ENCODE measurements at regions not wholly inside any gene's neighbourhood (a gene's known extent, or its start where the extent isn't known, plus 50 kb on each side); places are given as distances from the start of the nearest gene placed in this dataset.
"Not testable (repeated sequence)": the region's sequence is repeated elsewhere in the genome, so short reads cannot be mapped to it uniquely, and the experiment has no call there.

DNA sequence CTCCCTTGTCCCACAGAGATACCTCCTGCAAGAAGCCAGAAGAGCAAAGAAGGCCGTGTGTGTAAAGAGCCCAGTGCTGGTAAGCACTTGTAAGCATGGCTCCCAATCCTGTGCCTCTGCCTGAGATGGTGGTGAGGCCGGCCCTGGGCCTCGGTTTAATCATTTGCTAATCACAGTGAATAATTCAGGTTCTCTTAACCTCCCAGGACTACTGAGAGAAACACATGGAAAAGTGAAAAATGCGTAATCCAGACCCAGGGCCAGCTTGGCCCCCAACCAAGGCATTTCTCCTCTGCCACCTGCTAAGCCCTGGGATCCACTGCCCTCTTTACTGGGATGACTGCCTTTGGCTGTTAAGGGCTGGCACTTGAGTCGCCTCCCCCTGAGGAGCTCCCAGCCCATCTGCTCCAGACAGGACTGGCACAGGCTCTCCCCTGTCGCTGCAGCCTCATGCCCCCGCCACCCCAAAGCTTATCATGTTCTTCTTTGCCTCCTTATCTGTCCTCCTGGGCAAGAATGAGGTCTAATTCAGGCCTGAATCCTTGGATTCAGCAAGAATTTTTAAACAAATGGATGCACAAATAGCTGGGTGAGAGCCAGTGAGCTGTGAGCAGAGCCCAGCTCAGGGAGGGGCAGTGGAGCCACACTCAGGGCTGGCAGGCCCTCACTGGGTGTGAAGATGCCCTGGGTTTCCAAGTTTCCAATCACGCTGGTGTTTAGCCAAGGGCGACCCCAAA lies 193.9 kb upstream of the HS6ST1 start:
- no peak for DNase-seq

DNA sequence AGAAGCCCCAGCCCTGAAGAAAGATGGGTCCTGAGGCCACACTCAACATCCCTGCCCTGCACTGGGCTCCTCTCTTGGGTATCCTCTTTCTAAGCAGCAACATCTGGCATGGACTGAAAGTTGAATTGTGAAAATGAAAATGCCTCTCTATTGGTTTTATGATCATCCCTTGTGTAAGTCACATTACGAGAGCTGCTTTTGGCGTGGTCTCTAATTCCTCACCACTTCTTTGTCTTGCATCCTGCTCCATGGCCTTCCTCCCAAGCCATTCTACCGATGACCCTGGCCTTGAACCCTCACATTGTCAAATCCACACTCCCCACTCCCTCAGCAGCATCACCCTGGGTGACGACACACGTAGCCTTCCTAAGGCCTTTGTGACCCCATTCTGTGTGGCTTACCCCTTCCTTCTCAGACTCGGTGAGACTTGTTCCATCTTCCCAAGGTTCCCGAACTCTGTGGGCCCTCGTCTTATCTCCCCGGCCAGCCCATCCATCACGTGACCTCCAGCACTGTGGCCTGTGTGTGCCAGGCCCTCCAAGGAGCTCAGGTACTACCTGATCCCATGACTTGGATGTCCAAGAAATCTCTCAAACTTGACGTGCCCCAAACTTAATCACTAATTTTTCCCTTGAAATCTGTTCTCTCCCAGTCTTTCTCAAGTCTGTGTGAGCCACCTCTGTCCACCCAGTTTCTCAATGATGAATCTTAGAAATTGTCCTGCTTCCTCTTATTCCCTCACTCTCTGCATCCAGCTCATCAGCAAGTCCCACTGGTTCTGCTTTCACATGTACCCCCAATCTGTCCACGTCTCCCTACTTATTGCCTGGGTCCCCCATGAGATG lies 194.7 kb upstream of the HS6ST1 start:
- no peak for DNase-seq

DNA sequence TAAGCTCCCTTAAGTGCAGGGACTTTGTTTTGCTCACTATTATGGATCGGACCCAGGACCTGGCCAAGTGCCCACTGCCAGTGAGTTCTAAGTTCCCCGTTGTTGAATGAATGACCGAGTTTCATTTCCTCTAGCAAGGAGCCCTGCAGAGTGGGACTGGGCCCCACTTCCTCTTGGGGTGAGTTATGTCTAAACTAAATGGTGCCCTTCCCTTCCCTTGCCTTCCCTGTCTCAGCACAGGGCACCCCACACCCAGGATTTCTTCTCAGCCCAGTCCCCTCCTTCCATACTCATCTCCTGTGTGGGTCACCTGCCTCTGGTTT lies 195.3 kb upstream of the HS6ST1 start:
- no peak for DNase-seq

DNA sequence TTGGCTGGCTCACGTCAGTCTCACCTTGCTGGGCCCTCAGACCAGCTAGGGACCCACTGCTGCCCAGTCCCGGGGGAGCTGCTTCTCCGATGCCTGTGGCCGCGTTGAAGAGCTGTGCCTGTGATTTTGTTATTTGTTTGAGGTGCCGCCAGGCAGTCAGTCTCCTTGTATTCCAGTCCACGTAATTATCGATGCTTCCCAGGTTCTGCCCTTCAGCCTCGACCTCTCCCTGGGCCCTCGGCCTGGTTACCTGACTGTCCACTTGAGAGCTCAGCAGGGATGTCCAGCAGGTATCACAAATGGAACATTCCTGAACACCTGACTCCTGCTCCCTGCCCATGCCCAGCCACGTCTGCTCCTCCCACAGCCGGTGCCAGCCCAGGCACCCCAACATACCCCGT lies 195.9 kb upstream of the HS6ST1 start:
- no peak for DNase-seq

DNA sequence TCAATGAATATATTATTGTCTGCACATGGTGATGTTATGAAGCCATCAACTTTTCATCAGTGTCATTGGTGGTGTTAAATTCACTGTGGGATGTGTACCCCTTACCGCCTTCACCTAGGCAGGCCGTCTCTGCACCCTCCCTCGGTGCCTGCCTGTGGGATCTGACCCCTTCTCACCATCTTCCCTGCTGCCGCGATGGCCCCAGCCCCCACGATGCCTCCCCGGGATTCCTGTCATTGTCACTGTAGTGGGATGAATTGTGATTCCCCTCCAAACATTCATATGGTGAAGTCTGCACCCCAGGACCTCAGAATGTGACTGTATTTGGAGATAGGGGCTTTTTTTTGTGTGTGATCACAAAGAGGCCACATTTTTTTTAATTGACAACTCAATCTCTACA lies 198.3 kb upstream of the HS6ST1 start:
- DNase-seq: no peak

- DNase-seq: not testable (repeated sequence)
Measured at GRCh38 chr2:128519028-128519427, 200.4 kb upstream of the HS6ST1 start.

GRCh38 chr2:128519517-128520215 lies 201.0 kb upstream of the HS6ST1 start:
- no peak for DNase-seq

GRCh38 chr2:128520340-128520739 lies 201.7 kb upstream of the HS6ST1 start:
- DNase-seq: no peak

GRCh38 chr2:128520791-128521190 lies 202.1 kb upstream of the HS6ST1 start:
- DNase-seq: no peak

- no peak for DNase-seq
Measured at GRCh38 chr2:128521482-128521881, 202.8 kb upstream of the HS6ST1 start.

GRCh38 chr2:128522829-128523228 lies 204.2 kb upstream of the HS6ST1 start:
- DNase-seq: no peak

GRCh38 chr2:128523457-128523856 lies 204.8 kb upstream of the HS6ST1 start:
- DNase-seq: no peak

DNA sequence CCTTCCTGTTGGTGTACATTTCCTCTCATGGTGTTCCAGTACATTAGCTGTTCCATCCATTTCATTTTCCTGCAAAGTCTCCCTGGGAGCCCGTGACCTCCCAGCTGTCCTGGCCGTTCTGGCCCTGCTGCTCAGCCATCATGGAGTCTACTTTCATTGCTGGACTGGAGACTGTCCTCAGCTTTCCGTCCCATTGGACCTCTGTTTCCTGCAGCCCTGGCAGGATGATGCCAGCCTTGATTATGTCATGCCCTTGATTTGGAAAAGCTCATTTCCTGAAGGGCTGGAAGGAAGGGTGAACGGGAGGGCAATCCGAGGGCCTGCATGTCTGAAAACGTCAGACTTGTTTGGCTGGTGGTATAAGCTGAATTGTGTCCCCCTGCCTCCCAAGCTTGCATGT lies 205.5 kb upstream of the HS6ST1 start:
- no peak for DNase-seq

DNA sequence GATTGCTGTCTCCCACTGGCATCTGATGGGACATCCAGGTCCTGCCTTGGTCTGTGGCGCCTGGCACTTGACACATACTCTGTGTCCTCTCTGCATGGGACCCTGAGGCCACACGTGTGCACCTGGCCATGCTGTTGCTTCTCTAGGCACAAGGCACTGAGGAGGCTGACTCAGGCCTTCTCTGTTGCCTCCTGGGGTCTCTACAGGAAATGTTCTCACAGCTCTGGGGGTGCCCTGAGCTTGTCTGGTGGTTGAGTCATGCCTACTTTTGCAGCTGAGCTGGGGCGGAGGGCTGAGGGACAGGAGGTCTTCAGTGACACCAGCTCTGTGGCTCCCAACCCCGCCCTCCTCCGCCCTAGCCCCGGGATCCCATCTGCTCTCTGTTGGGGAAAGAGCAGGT lies 207.0 kb upstream of the HS6ST1 start:
- DNase-seq: no peak

GRCh38 chr2:128526455-128526976 lies 207.8 kb upstream of the HS6ST1 start:
- no peak for DNase-seq

DNA sequence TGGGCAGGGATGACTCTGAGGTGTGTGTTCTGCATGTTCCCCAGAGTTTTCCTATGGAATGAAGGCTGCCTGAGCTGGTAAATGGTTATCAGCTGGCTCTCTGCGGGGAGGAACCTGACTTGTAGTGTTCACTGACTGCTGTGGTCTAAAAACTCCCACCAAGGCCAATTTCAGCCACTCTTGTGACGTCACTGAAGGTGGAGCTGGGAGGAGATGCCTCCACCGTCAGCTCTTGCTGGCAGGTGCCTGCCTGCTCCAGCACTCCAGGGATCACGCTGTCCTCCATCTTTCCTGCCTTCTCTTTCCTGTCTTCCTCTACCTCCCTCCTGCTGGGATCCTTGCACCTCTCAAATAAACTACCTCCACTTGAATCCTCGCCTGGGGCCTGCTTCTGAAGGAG lies 209.5 kb upstream of the HS6ST1 start:
- DNase-seq: no peak

DNA sequence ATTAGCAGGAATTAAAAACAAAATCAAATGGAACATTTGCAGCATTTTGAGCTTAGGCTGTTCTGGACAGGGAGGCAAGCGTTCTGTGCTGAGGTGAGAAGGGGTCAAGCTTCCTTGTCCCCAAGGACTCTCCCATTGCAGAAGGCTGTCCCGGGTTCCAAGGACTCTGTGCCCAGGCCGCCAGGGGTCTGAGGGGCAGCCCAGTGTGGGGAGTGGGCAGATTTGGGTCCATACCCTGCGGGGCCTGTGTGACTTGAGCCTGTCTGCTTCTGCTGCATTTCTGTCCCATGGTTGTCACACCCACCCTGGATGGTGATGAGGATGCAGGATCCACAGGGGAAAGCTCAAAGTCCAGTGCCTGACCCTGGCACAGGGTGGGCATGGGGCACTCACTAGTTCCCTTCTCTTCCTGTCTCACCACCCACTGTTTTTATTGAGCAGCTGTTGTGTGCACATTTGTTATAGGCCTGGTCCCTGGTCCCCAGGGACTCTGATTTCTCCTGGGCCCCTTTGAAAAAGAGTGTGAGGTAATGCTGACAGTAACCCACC lies 211.4 kb upstream of the HS6ST1 start:
- no peak for DNase-seq

GRCh38 chr2:128531856-128532255 lies 213.2 kb upstream of the HS6ST1 start:
- no peak for DNase-seq

DNA sequence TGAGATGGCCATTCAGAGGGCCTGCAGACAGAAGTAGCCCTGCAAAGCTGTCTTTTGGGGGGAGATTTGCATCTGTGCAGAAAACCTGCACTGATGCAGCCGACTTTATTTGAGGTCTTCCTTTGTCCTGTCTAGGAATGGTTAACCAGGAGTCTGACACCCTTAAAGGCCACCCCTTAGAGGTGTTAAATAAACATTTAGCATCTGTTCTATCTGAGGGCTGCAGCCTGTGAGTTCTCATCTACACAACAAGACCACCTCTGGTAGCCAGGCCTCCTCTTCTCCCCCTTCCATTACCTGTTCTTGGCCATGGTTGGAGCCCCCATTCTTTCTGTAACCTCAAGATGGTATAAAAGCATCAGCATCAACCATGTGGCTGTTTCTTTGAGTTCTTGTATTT lies 214.4 kb upstream of the HS6ST1 start:
- no peak for DNase-seq

- no peak for DNase-seq
Measured at GRCh38 chr2:128534688-128535392, 216.2 kb upstream of the HS6ST1 start.

GRCh38 chr2:128535953-128536352 lies 217.3 kb upstream of the HS6ST1 start:
- DNase-seq: no peak

DNA sequence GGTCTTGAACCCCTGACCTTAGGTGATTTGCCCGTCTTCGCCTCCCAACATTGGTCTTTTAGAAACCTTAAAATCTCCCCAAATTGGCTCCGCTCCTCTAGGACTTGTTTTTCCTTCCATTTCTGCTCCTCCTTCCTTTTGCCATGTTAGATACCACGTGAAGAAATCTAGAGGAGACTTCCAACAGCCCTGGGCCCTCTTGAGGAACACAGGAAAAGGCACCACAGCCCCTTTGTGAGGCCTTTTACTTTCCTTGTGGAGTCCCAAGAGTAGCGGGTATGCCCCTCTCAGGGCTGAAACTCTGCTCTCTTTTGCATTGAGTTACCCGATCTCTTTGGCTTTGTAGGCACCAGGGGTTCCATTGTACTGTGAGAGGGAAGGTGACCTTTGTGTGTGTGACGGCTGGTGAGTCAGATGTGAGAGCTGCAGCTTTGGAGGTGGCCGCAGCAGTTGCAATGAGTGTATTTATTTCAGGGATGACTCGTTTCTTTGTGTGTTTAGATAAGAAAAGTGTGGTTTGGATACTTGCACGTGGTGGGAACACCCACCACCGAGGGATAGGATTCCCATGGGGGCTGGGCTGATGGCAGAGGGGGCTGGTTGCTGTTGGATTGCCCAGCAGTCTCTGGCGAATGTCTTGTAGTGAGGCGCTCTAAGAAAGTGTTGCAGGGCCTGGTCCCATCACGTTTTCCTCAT lies 218.4 kb upstream of the HS6ST1 start:
- peak; percentile 49 for DNase-seq
